Testis (tissue), 2 donors: ENCODE measurements at regions not wholly inside any gene's neighbourhood (a gene's known extent, or its start where the extent isn't known, plus 50 kb on each side); places are given as distances from the start of the nearest gene placed in this dataset.

Experiments
- DNase-seq: peaks from one replicate; pipeline ENCODE4 v3.0.0-alpha.2; 2019
- H3K27ac ChIP-seq, 2 donors: fragments of 200-600 bp; sonication (generic); one replicate each; pipeline ENCODE4 v1.5.1; 2019
- H3K27me3 ChIP-seq: fragments of 200-600 bp; sonication (generic); one replicate; pipeline ENCODE4 v1.5.1; 2019
- H3K36me3 ChIP-seq: fragments of 200-600 bp; sonication (generic); one replicate; pipeline ENCODE4 v1.5.1; 2017; ENCODE audit warnings: low read depth; ENCODE audit errors: missing control alignments
- H3K4me1 ChIP-seq: fragments of 200-600 bp; sonication (generic); one replicate; pipeline ENCODE4 v1.5.1; 2019
- H3K4me3 ChIP-seq, 2 donors: fragments of 200-600 bp; sonication (generic); one replicate each; pipeline ENCODE4 v1.5.1; 2017 to 2019
- H3K9me3 ChIP-seq: fragments of 200-600 bp; sonication (generic); one replicate; pipeline ENCODE4 v1.5.1; 2017
- POLR2A ChIP-seq: fragments of 450-650 bp; IDR thresholded peaks from one replicate; pipeline ENCODE4 v1.6.1; 2017; ENCODE audit warnings: antibody characterized with exemption, mild to moderate bottlenecking, moderate library complexity
- WGBS, 2 donors: methylation state at CpG; one replicate each; pipeline ENCODE4 v1.1.5; 2018; 5-methylcytosine and 5-hydroxymethylcytosine counted together
- intact Hi-C: fragments of 100-400 bp; cut with DNase I; formaldehyde crosslinking; loops from one replicate; pipeline ENCODE4 v1.15.1; 2023; ENCODE audit warnings: low total_unique reads
- TF ChIP-seq, protein P1 (sequence below), 3 experiments: fragments of 450-650 bp in 2 of 3; fragments of 200-600 bp in 1 of 3; sonication (generic) in 1 of 3; IDR thresholded peaks; one replicate each; pipeline ENCODE4 v1.5.1; 2016 to 2019; ENCODE audit warnings: antibody characterized with exemption in 3 of 3, mild to moderate bottlenecking in 2 of 3, moderate library complexity in 1 of 3

- intact Hi-C loops, result no loop called here
- no peak for DNase-seq
- Histone ChIP-seq H3K27me3 (no peaks in the 10 kb centered on the region), H3K4me1 (peaks cover 8% of the 10 kb centered on the region), H3K9me3 (no peaks in the 10 kb centered on the region), H3K27ac (peak overlapping the region; percentile 72 to 77), H3K4me3 (no peak overlapping the region), H3K36me3 (no peaks in the 10 kb centered on the region)
- WGBS, 2 donors, result 54 to 64% methylated on average over 10 of the region's 10 CpGs
- no peak for TF ChIP-seq POLR2A
- TF ChIP-seq, protein P1, sequence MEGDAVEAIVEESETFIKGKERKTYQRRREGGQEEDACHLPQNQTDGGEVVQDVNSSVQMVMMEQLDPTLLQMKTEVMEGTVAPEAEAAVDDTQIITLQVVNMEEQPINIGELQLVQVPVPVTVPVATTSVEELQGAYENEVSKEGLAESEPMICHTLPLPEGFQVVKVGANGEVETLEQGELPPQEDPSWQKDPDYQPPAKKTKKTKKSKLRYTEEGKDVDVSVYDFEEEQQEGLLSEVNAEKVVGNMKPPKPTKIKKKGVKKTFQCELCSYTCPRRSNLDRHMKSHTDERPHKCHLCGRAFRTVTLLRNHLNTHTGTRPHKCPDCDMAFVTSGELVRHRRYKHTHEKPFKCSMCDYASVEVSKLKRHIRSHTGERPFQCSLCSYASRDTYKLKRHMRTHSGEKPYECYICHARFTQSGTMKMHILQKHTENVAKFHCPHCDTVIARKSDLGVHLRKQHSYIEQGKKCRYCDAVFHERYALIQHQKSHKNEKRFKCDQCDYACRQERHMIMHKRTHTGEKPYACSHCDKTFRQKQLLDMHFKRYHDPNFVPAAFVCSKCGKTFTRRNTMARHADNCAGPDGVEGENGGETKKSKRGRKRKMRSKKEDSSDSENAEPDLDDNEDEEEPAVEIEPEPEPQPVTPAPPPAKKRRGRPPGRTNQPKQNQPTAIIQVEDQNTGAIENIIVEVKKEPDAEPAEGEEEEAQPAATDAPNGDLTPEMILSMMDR (IDR thresholded peaks at IDR 0.05), result no peak
Observed at GRCh38 chrX:10098270-10098713, 58.5 kb upstream of the CLCN4 start.

- Histone ChIP-seq H3K4me1 (peaks cover 8% of the 10 kb centered on the region), H3K27me3 (no peaks in the 10 kb centered on the region), H3K27ac (peak overlapping the region; percentile 72 to 77), H3K4me3 (no peak overlapping the region), H3K9me3 (no peaks in the 10 kb centered on the region), H3K36me3 (no peaks in the 10 kb centered on the region)
- WGBS, 2 donors, result 8 to 18% methylated on average over 5 of the region's 5 CpGs
- TF ChIP-seq, protein P1 (IDR thresholded peaks at IDR 0.05), result no peak
- no peak for TF ChIP-seq POLR2A
- intact Hi-C loops, result no loop called here
- peak; percentile 71 for DNase-seq
Observed at GRCh38 chrX:10099411-10099810, 57.4 kb upstream of the CLCN4 start.

- Histone ChIP-seq H3K36me3 (no peaks in the 10 kb centered on the region), H3K27me3 (no peaks in the 10 kb centered on the region), H3K9me3 (no peaks in the 10 kb centered on the region), H3K27ac (peak overlapping the region in 1 of 2 donors; percentile 36), H3K4me1 (peaks cover 8% of the 10 kb centered on the region), H3K4me3 (no peak overlapping the region)
- no peak for TF ChIP-seq POLR2A
- TF ChIP-seq, protein P1 (IDR thresholded peaks at IDR 0.05), result no peak
- intact Hi-C loops, result no loop called here
- DNase-seq, result no peak
- WGBS, 2 donors, result 90 to 96% methylated on average over 4 to 5 of the region's 5 CpGs
Observed at GRCh38 chrX:10101269-10101668, 55.5 kb upstream of the CLCN4 start.

- Histone ChIP-seq H3K36me3 (no peaks in the 10 kb centered on the region), H3K27ac (no peak overlapping the region), H3K9me3 (no peaks in the 10 kb centered on the region), H3K4me3 (no peak overlapping the region), H3K4me1 (peaks cover 8% of the 10 kb centered on the region), H3K27me3 (no peaks in the 10 kb centered on the region)
- TF ChIP-seq, protein P1 (IDR thresholded peaks at IDR 0.05), result no peak
- TF ChIP-seq POLR2A, result no peak
- intact Hi-C loops, result no loop called here
- DNase-seq, result no peak
- 90 to 92% methylated on average over 14 of the region's 14 CpGs for WGBS, 2 donors
Observed at GRCh38 chrX:10102046-10102704, 54.6 kb upstream of the CLCN4 start.

DNA sequence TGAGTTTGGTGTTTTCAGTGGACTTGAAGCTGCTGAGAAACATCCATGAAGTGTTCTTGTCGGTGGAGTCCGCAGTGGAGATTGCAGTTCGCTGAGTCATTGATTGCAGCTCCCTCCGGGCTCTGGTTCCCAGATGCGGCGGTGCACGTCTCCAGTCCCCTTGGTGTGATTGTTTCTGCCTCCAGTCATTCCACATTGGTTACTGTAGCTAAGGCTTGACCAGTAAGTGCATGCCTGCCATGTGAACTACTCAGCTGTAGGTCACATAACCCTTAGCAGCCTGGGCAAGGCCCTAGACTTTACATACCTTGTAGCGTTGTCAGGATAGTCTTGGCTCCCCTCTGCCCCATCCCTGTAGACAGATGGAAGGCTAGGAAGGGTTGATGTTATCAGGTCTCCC is 53.8 kb upstream of the CLCN4 start:
- H3K36me3 ChIP-seq, result no peaks in the 10 kb centered on the region
- no peaks in the 10 kb centered on the region for H3K9me3 ChIP-seq
- H3K4me3 ChIP-seq, result no peak overlapping the region
- peaks cover 8% of the 10 kb centered on the region for H3K4me1 ChIP-seq
- TF ChIP-seq, protein P1 (IDR thresholded peaks at IDR 0.05), result no peak
- no peak for DNase-seq
- intact Hi-C loops, result no loop called here
- 80 to 97% methylated on average over 1 to 8 of the region's 8 CpGs for WGBS, 2 donors
- no peaks in the 10 kb centered on the region for H3K27me3 ChIP-seq
- no peak overlapping the region for H3K27ac ChIP-seq
